ENCODE measurements at regions not wholly inside any gene's neighbourhood (a gene's known extent, or its start where the extent isn't known, plus 50 kb on each side); places are given as distances from the start of the nearest gene placed in this dataset.

DNA sequence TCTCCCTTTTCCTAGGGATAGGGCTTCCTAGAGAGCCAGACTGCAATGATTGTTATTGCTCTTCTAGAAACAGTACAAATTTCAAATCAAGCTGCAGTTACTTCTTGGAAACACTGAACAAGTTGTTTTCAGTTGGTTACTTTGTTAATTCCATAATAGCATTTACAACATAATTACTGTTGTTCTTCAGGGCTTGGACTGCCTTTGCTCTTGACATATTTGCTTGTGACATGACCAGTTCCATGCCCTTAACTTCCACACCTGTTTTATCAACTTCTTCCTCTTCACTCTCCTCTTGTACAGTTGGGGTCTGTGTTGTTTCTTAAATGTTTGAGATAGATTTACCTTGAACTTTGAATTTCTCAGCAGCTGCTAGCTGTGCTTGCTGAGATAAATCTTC lies 104.4 kb downstream of the SEC23IP start:
- Histone ChIP-seq H3K79me2 (ENCODE audit: control insufficient read depth, low read length) (no peaks in the 10 kb centered on the region), H3K9me3 (ENCODE audit: control insufficient read depth, insufficient read depth, low read length) (peaks cover 2% of the 10 kb centered on the region; the same call in 1 of the 2 replicates), H3K27me3 (ENCODE audit: control insufficient read depth, low read length) (no peaks in the 10 kb centered on the region; the same call in 1 of the 2 replicates), H3K4me2 (ENCODE audit: low read length) (no peak overlapping the region), H3F3A (ENCODE audit: control insufficient read depth, insufficient read depth) (no peaks in the 10 kb centered on the region), H3K36me3 (ENCODE audit: control insufficient read depth, low read length) (no peaks in the 10 kb centered on the region), H3K27ac (ENCODE audit: low read depth, low read length) (no peak overlapping the region), H4K20me1 (ENCODE audit: control insufficient read depth, insufficient read depth, low read depth, low read length) (no peaks in the 10 kb centered on the region), H3K9me2 (replicated peaks; ENCODE audit: control insufficient read depth, low read length) (no peaks in the 10 kb centered on the region), H3K4me3 (ENCODE audit: low read length) (no peak overlapping the region), H3K4me1 (ENCODE audit: control insufficient read depth, low read length) (no peaks in the 10 kb centered on the region)
- no peak for TF ChIP-seq EZH2phosphoT487 (IDR thresholded peaks at IDR 0.05; ENCODE audit: borderline replicate concordance, low read length)
- TF ChIP-seq, protein P1, sequence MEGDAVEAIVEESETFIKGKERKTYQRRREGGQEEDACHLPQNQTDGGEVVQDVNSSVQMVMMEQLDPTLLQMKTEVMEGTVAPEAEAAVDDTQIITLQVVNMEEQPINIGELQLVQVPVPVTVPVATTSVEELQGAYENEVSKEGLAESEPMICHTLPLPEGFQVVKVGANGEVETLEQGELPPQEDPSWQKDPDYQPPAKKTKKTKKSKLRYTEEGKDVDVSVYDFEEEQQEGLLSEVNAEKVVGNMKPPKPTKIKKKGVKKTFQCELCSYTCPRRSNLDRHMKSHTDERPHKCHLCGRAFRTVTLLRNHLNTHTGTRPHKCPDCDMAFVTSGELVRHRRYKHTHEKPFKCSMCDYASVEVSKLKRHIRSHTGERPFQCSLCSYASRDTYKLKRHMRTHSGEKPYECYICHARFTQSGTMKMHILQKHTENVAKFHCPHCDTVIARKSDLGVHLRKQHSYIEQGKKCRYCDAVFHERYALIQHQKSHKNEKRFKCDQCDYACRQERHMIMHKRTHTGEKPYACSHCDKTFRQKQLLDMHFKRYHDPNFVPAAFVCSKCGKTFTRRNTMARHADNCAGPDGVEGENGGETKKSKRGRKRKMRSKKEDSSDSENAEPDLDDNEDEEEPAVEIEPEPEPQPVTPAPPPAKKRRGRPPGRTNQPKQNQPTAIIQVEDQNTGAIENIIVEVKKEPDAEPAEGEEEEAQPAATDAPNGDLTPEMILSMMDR (IDR thresholded peaks at IDR 0.05; ENCODE audit: low read depth, low read length, poor library complexity, severe bottlenecking), result no peak

DNA sequence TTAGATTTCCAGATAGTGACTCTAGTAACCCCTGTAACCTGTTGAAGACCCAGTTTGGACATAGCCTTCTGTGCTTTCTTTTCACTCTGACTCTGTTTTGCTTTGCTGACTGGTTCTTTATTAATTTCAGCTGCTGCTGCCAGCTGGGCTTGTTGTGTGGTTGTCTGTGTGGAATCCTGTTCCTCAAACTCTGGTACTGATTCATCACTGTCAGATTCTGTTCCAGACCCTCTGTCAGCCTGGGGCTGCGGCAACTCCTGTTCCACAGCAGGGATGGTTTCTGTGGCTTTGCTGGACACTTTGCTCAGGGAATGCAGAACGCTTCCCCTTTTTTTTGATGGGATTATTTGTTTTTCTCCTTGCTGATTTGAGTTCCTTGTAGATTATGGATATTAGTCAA lies 104.9 kb downstream of the SEC23IP start:
- H4K20me1 ChIP-seq (ENCODE audit: control insufficient read depth, insufficient read depth, low read depth, low read length), result no peaks in the 10 kb centered on the region
- no peak overlapping the region for H3K4me2 ChIP-seq (ENCODE audit: low read length)
- no peaks in the 10 kb centered on the region for H3K4me1 ChIP-seq (ENCODE audit: control insufficient read depth, low read length)
- H3K4me3 ChIP-seq (ENCODE audit: low read length), result no peak overlapping the region
- H3K27me3 ChIP-seq (ENCODE audit: control insufficient read depth, low read length), result no peaks in the 10 kb centered on the region; the same call in 1 of the 2 replicates
- no peaks in the 10 kb centered on the region for H3K9me2 ChIP-seq (replicated peaks; ENCODE audit: control insufficient read depth, low read length)
- TF ChIP-seq, protein P1 (IDR thresholded peaks at IDR 0.05; ENCODE audit: low read depth, low read length, poor library complexity, severe bottlenecking), result no peak
- no peak for TF ChIP-seq EZH2phosphoT487 (IDR thresholded peaks at IDR 0.05; ENCODE audit: borderline replicate concordance, low read length)
- H3K27ac ChIP-seq (ENCODE audit: low read depth, low read length), result no peak overlapping the region
- H3K9me3 ChIP-seq (ENCODE audit: control insufficient read depth, insufficient read depth, low read length), result peaks cover 2% of the 10 kb centered on the region; the same call in 1 of the 2 replicates
- no peaks in the 10 kb centered on the region for H3K36me3 ChIP-seq (ENCODE audit: control insufficient read depth, low read length)
- H3F3A ChIP-seq (ENCODE audit: control insufficient read depth, insufficient read depth), result no peaks in the 10 kb centered on the region
- no peaks in the 10 kb centered on the region for H3K79me2 ChIP-seq (ENCODE audit: control insufficient read depth, low read length)

DNA sequence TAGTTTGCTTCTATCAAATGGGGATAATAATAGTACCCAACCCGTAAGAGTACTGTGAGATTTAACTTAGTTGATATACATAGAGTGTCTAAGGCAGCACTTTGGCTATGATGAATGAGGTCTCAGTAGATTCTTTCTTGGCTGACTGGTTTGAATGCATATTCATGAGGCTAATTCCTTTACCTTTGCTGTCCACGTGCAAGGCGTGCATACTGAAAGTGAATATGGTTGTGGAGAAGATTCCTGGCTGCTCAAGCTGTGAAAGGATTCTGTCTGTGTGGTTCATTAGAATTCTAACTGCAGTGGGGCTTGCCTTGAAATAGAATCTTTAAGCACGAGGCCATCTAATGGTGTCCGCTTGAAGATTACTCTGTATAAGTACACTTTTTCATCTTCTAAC lies 110.3 kb downstream of the SEC23IP start:
- H3K27me3 ChIP-seq (ENCODE audit: control insufficient read depth, low read length), result no peaks in the 10 kb centered on the region
- no peaks in the 10 kb centered on the region for H3K9me3 ChIP-seq (ENCODE audit: control insufficient read depth, insufficient read depth, low read length)

More for the DNA sequence above, 110.3 kb downstream of the SEC23IP start:
- H3K36me3 ChIP-seq (ENCODE audit: control insufficient read depth, low read length), result no peaks in the 10 kb centered on the region
- no peaks in the 10 kb centered on the region for H3F3A ChIP-seq (ENCODE audit: control insufficient read depth, insufficient read depth)
- TF ChIP-seq, protein P1 (IDR thresholded peaks at IDR 0.05; ENCODE audit: low read depth, low read length, poor library complexity, severe bottlenecking), result no peak
- TF ChIP-seq EZH2phosphoT487 (IDR thresholded peaks at IDR 0.05; ENCODE audit: borderline replicate concordance, low read length), result no peak
- H3K4me2 ChIP-seq (ENCODE audit: low read length), result no peak overlapping the region
- H3K4me3 ChIP-seq (ENCODE audit: low read length), result no peak overlapping the region
- no peak overlapping the region for H3K27ac ChIP-seq (ENCODE audit: low read depth, low read length)
- no peaks in the 10 kb centered on the region for H4K20me1 ChIP-seq (ENCODE audit: control insufficient read depth, insufficient read depth, low read depth, low read length)
- no peaks in the 10 kb centered on the region for H3K9me2 ChIP-seq (replicated peaks; ENCODE audit: control insufficient read depth, low read length)
- no peaks in the 10 kb centered on the region for H3K79me2 ChIP-seq (ENCODE audit: control insufficient read depth, low read length)
- no peaks in the 10 kb centered on the region for H3K4me1 ChIP-seq (ENCODE audit: control insufficient read depth, low read length)
